Spleen (tissue), 11 donors: ENCODE measurements at regions not wholly inside any gene's neighbourhood (a gene's known extent, or its start where the extent isn't known, plus 50 kb on each side); places are given as distances from the start of the nearest gene placed in this dataset.

Experiments
- DNase-seq: peaks from one replicate; pipeline ENCODE4 v3.0.0-alpha.2; 2020
- H3K27ac ChIP-seq, 8 donors: fragments of 200-600 bp; sonication (generic) in 7 of 8; 1 replicate in 4 of 8; 2 replicates in 4 of 8; pipeline versions ENCODE4 v1.5.0 to v1.8.0; 2016 to 2021; ENCODE audit warnings: inconsistent platforms in 4 of 8, mild to moderate bottlenecking in 4 of 8, moderate library complexity in 1 of 8
- H3K27me3 ChIP-seq, 7 donors: fragments of 200-600 bp; sonication (generic) in 6 of 7; replicated peaks in 1 of 7; 1 replicate in 4 of 7; 2 replicates in 3 of 7; pipeline versions ENCODE4 v1.5.0 to v1.8.0; 2016 to 2021; ENCODE audit warnings: inconsistent platforms in 3 of 7, mild to moderate bottlenecking in 1 of 7
- H3K36me3 ChIP-seq, 6 donors: fragments of 200-600 bp; sonication (generic) in 5 of 6; 1 replicate in 4 of 6; 2 replicates in 2 of 6; pipeline versions ENCODE4 v1.5.0 to v1.8.0; 2016 to 2021; ENCODE audit warnings: inconsistent platforms in 2 of 6
- H3K4me1 ChIP-seq, 6 donors: fragments of 200-600 bp; sonication (generic) in 5 of 6; 1 replicate in 3 of 6; 2 replicates in 3 of 6; pipeline versions ENCODE4 v1.5.0 to v1.8.0; 2016 to 2021; ENCODE audit warnings: inconsistent platforms in 3 of 6
- H3K4me3 ChIP-seq, 8 donors: fragments of 200-600 bp; sonication (generic) in 7 of 8; 1 replicate in 4 of 8; 2 replicates in 4 of 8; pipeline versions ENCODE4 v1.5.0 to v1.8.0; 2016 to 2021; ENCODE audit warnings: inconsistent platforms in 4 of 8, mild to moderate bottlenecking in 4 of 8, moderate library complexity in 2 of 8
- H3K9me3 ChIP-seq, 8 donors: fragments of 200-600 bp; sonication (generic) in 7 of 8; 1 replicate in 4 of 8; 2 replicates in 4 of 8; pipeline versions ENCODE4 v1.5.0 to v1.8.0; 2016 to 2021; ENCODE audit warnings: inconsistent platforms in 4 of 8
- CTCF ChIP-seq, 11 experiments: fragments of 200-600 bp in 7 of 11; fragments of 450-650 bp in 4 of 11; sonication (generic) in 4 of 11; IDR thresholded peaks in 8 of 11; conservative IDR thresholded peaks in 3 of 11; 1 replicate in 7 of 11; 2 replicates in 4 of 11; pipeline versions ENCODE4 v1.4.0 to v1.8.0; 2016 to 2021; ENCODE audit warnings: antibody characterized with exemption in 11 of 11, inconsistent platforms in 4 of 11, mild to moderate bottlenecking in 1 of 11
- POLR2A ChIP-seq, 3 donors: fragments of 450-650 bp; IDR thresholded peaks; one replicate each; pipeline ENCODE4 v1.5.1; 2017; ENCODE audit warnings: antibody characterized with exemption in 3 of 3, mild to moderate bottlenecking in 1 of 3
- POLR2AphosphoS5 ChIP-seq, 3 donors: sonication (generic); formaldehyde crosslinking; IDR thresholded peaks; one replicate each; pipeline ENCODE4 v1.5.1; 2017; ENCODE audit warnings: antibody characterized with exemption in 3 of 3
- WGBS, 5 donors: extraction: QIAGEN DNeasy Blood & Tissue Kit in 3 of 5; methylation state at CpG; one replicate each; pipeline versions ENCODE4 v1.1.5 to v1.1.7; 2013 to 2018; 5-methylcytosine and 5-hydroxymethylcytosine counted together
- intact Hi-C: fragments of 100-400 bp; cut with DNase I; formaldehyde crosslinking; loops from one replicate; pipeline ENCODE4 v1.15.0; 2023; ENCODE audit warnings: low total_unique reads
- donor health status: healthy with polysubstance abuse.
- donor health status: DM: no; HTN: no; CAD: no; lungs with moderate emphysema.
- donor health status: DM: no; HTN: no; CAD: no.
- donor health status: Bipolar disorder and iron deficiency.
- donor health status: healthy.
- donor health status: DM: no; HTN: no; CAD: no.
- donor health status: DM: yes; HTN: yes; CAD: no.

- intact Hi-C loops, result no loop called here
- no peaks in the 10 kb centered on the region for H3K36me3 ChIP-seq
- H3K27ac ChIP-seq, result no peak overlapping the region
- H3K27me3 ChIP-seq, result peaks cover 0 to 93% (median 33%) of the 10 kb centered on the region in 7 donors
- 4 to 25% (median 9%) methylated on average over 2 to 52 of the region's 52 CpGs for WGBS, 5 donors
- H3K4me3 ChIP-seq, result peak overlapping the region in 1 of 8 donors; percentile 41
- H3K9me3 ChIP-seq, result peaks cover 0 to 26% (median 17%) of the 10 kb centered on the region in 8 donors
- no peak for DNase-seq
- TF ChIP-seq POLR2AphosphoS5 (IDR thresholded peaks at IDR 0.05), result no peak
- no peak for TF ChIP-seq POLR2A (IDR thresholded peaks at IDR 0.05)
- no peak for TF ChIP-seq CTCF (IDR thresholded peaks at IDR 0.05 in 8 of 11, conservative IDR thresholded peaks at IDR 0.05 in 3 of 11)
- peaks cover 0 to 11% (median 0%) of the 10 kb centered on the region in 6 donors for H3K4me1 ChIP-seq
Measured at GRCh38 chr20:63072231-63072791, 65.5 kb upstream of the BHLHE23 start.

- Histone ChIP-seq H3K36me3 (no peaks in the 10 kb centered on the region), H3K4me3 (peak overlapping the region in 1 of 8 donors; percentile 41), H3K27ac (no peak overlapping the region), H3K4me1 (peaks cover 0 to 11% (median 0%) of the 10 kb centered on the region in 6 donors), H3K27me3 (peaks cover 0 to 100% (median 33%) of the 10 kb centered on the region in 7 donors), H3K9me3 (peaks cover 0 to 19% (median 10%) of the 10 kb centered on the region in 8 donors)
- intact Hi-C loops, result no loop called here
- 13 to 28% (median 14%) methylated on average over 14 to 40 of the region's 40 CpGs for WGBS, 5 donors
- no peak for TF ChIP-seq POLR2AphosphoS5 (IDR thresholded peaks at IDR 0.05)
- no peak for TF ChIP-seq POLR2A (IDR thresholded peaks at IDR 0.05)
- TF ChIP-seq CTCF (IDR thresholded peaks at IDR 0.05 in 8 of 11, conservative IDR thresholded peaks at IDR 0.05 in 3 of 11), result no peak
- DNase-seq, result peak; percentile 51
Measured at GRCh38 chr20:63071541-63072181, 64.9 kb upstream of the BHLHE23 start.

GRCh38 chr20:63070771-63071540, 64.2 kb upstream of the BHLHE23 start:
- Histone ChIP-seq H3K27me3 (peaks cover 0 to 100% (median 33%) of the 10 kb centered on the region in 7 donors), H3K4me3 (no peak overlapping the region), H3K27ac (no peak overlapping the region), H3K4me1 (peaks cover 0 to 11% (median 0%) of the 10 kb centered on the region in 6 donors), H3K36me3 (no peaks in the 10 kb centered on the region), H3K9me3 (peaks cover 0 to 12% (median 4%) of the 10 kb centered on the region in 8 donors)
- DNase-seq, result peak; percentile 47
- WGBS, 5 donors, result 78 to 91% (median 87%) methylated on average over 9 to 11 of the region's 11 CpGs
- intact Hi-C loops, result no loop called here
- TF ChIP-seq POLR2AphosphoS5 (IDR thresholded peaks at IDR 0.05) (no peak), CTCF (IDR thresholded peaks at IDR 0.05 in 8 of 11, conservative IDR thresholded peaks at IDR 0.05 in 3 of 11) (no peak), POLR2A (IDR thresholded peaks at IDR 0.05) (no peak)

- no peak overlapping the region for H3K4me3 ChIP-seq
- 31 to 35% (median 33%) methylated on average over 3 of the region's 3 CpGs for WGBS, 5 donors
- H3K27ac ChIP-seq, result no peak overlapping the region
- TF ChIP-seq POLR2AphosphoS5 (IDR thresholded peaks at IDR 0.05) (no peak), POLR2A (IDR thresholded peaks at IDR 0.05) (no peak), CTCF (IDR thresholded peaks at IDR 0.05 in 8 of 11, conservative IDR thresholded peaks at IDR 0.05 in 3 of 11) (no peak)
- peak; percentile 17 for DNase-seq
- H3K27me3 ChIP-seq, result peaks cover 0 to 100% (median 33%) of the 10 kb centered on the region in 7 donors
- peaks cover 0 to 5% (median under 1%) of the 10 kb centered on the region in 8 donors for H3K9me3 ChIP-seq
- H3K36me3 ChIP-seq, result no peaks in the 10 kb centered on the region
- H3K4me1 ChIP-seq, result peaks cover 0 to 11% (median 0%) of the 10 kb centered on the region in 6 donors
- intact Hi-C loops, result no loop called here
Measured at GRCh38 chr20:63070301-63070625, 63.5 kb upstream of the BHLHE23 start.
